Upper lobe of right lung (tissue), 1 donor: ENCODE measurements at regions not wholly inside any gene's neighbourhood (a gene's known extent, or its start where the extent isn't known, plus 50 kb on each side); places are given as distances from the start of the nearest gene placed in this dataset.

Experiments used
- ATAC-seq: fragments of 200-7000 bp; cut with Tn5 transposase; one replicate; pipeline ENCODE4 v1.9.1; 2020; ENCODE audit warnings: mild to moderate bottlenecking, moderate library complexity
- DNase-seq: peaks from one replicate; pipeline ENCODE4 v3.0.0-alpha.2; 2020
- H3K27ac ChIP-seq: fragments of 200-600 bp; one replicate; pipeline ENCODE4 v1.8.0; 2022
- H3K27me3 ChIP-seq: fragments of 200-600 bp; one replicate; pipeline ENCODE4 v1.8.0; 2022; ENCODE audit warnings: mild to moderate bottlenecking
- H3K36me3 ChIP-seq: fragments of 200-600 bp; one replicate; pipeline ENCODE4 v1.8.0; 2022
- H3K4me1 ChIP-seq: fragments of 200-600 bp; one replicate; pipeline ENCODE4 v1.8.0; 2022
- H3K4me3 ChIP-seq: fragments of 200-600 bp; one replicate; pipeline ENCODE4 v1.8.0; 2022; ENCODE audit warnings: mild to moderate bottlenecking
- H3K9me3 ChIP-seq: fragments of 200-600 bp; one replicate; pipeline ENCODE4 v1.8.0; 2022
- CTCF ChIP-seq: fragments of 200-600 bp; IDR thresholded peaks from one replicate; pipeline ENCODE4 v1.8.0; 2022; ENCODE audit warnings: antibody characterized with exemption
- intact Hi-C: fragments of 100-400 bp; cut with DNase I; formaldehyde crosslinking; loops from one replicate; pipeline ENCODE4 v1.11.0; 2022
- donor health status: DM: no; HTN: yes; CAD: no; lungs with severe emphysema.

GRCh38 chr16:54817940-54818574 is 112.6 kb upstream of the IRX5 start:
- ATAC-seq (peak; percentile 82), DNase-seq (no peak)
- Histone ChIP-seq H3K27ac (peak overlapping the region; percentile 42), H3K4me1 (no peaks in the 10 kb centered on the region), H3K36me3 (no peaks in the 10 kb centered on the region), H3K27me3 (no peaks in the 10 kb centered on the region), H3K4me3 (peak overlapping the region; percentile 8), H3K9me3 (no peaks in the 10 kb centered on the region)
- intact Hi-C loops = no loop called here
- no peak for TF ChIP-seq CTCF

- Histone ChIP-seq H3K4me3 (peak overlapping the region; percentile 8), H3K36me3 (no peaks in the 10 kb centered on the region), H3K9me3 (no peaks in the 10 kb centered on the region), H3K27me3 (no peaks in the 10 kb centered on the region), H3K4me1 (no peaks in the 10 kb centered on the region), H3K27ac (no peak overlapping the region)
- peak; percentile 36 for TF ChIP-seq CTCF
- peak; percentile 83 for ATAC-seq
- no peak for DNase-seq
- intact Hi-C loops = no loop called here
Measured at GRCh38 chr16:54817432-54817831, 113.2 kb upstream of the IRX5 start.

- intact Hi-C loops = no loop called here
- H3K4me1 ChIP-seq = no peaks in the 10 kb centered on the region
- DNase-seq (no peak), ATAC-seq (no peak)
- H3K4me3 ChIP-seq = no peak overlapping the region
- no peaks in the 10 kb centered on the region for H3K36me3 ChIP-seq
- H3K27ac ChIP-seq = no peak overlapping the region
- H3K27me3 ChIP-seq = no peaks in the 10 kb centered on the region
- no peaks in the 10 kb centered on the region for H3K9me3 ChIP-seq
- TF ChIP-seq CTCF = no peak
Measured at GRCh38 chr16:54816471-54816870, 114.2 kb upstream of the IRX5 start.

- TF ChIP-seq CTCF = no peak
- Histone ChIP-seq H3K4me1 (no peaks in the 10 kb centered on the region), H3K27ac (no peak overlapping the region), H3K27me3 (no peaks in the 10 kb centered on the region), H3K36me3 (no peaks in the 10 kb centered on the region), H3K9me3 (no peaks in the 10 kb centered on the region), H3K4me3 (no peak overlapping the region)
- ATAC-seq (no peak), DNase-seq (no peak)
- intact Hi-C loops = no loop called here
Measured at GRCh38 chr16:54815177-54815576, 115.5 kb upstream of the IRX5 start.

GRCh38 chr16:54813778-54814177 is 116.9 kb upstream of the IRX5 start:
- TF ChIP-seq CTCF = no peak
- no peak overlapping the region for H3K27ac ChIP-seq
- ATAC-seq (no peak), DNase-seq (no peak)
- no peaks in the 10 kb centered on the region for H3K27me3 ChIP-seq
- no peaks in the 10 kb centered on the region for H3K36me3 ChIP-seq
- intact Hi-C loops = no loop called here
- no peaks in the 10 kb centered on the region for H3K4me1 ChIP-seq
- no peaks in the 10 kb centered on the region for H3K9me3 ChIP-seq
- H3K4me3 ChIP-seq = no peak overlapping the region

- ATAC-seq (no peak), DNase-seq (no peak)
- Histone ChIP-seq H3K4me1 (no peaks in the 10 kb centered on the region), H3K4me3 (no peak overlapping the region), H3K27me3 (no peaks in the 10 kb centered on the region), H3K9me3 (no peaks in the 10 kb centered on the region), H3K36me3 (no peaks in the 10 kb centered on the region), H3K27ac (no peak overlapping the region)
- peak; percentile 15 for TF ChIP-seq CTCF
- intact Hi-C loops = no loop called here
Measured at GRCh38 chr16:54812229-54812628, 118.4 kb upstream of the IRX5 start.
